ENCODE measurements at regions not wholly inside any gene's neighbourhood (a gene's known extent, or its start where the extent isn't known, plus 50 kb on each side); places are given as distances from the start of the nearest gene placed in this dataset.
A peak's percentile ranks its signal among the peaks of the same experiment; 100 is the strongest.

GRCh38 chr2:173819852-173820251 lies 145.3 kb downstream of the SP3 start:
- DNase-seq (ENCODE audit: low read depth, low spot score) = no peak

- DNase-seq (ENCODE audit: low read depth, low spot score) = no peak
Observed at GRCh38 chr2:173821451-173821850, 143.7 kb downstream of the SP3 start.

- DNase-seq (ENCODE audit: low read depth, low spot score) = no peak
Observed at GRCh38 chr2:173822889-173823542, 142.2 kb downstream of the SP3 start.

GRCh38 chr2:173823543-173823939 lies 141.6 kb downstream of the SP3 start:
- no peak for DNase-seq (ENCODE audit: low read depth, low spot score)

GRCh38 chr2:173828189-173829142 lies 136.7 kb downstream of the SP3 start:
- no peak for DNase-seq (ENCODE audit: low read depth, low spot score)

GRCh38 chr2:173829727-173830126 lies 135.4 kb downstream of the SP3 start:
- no peak for DNase-seq (ENCODE audit: low read depth, low spot score)

GRCh38 chr2:173830170-173830569 lies 135.0 kb downstream of the SP3 start:
- DNase-seq (ENCODE audit: low read depth, low spot score) = no peak

- DNase-seq (ENCODE audit: low read depth, low spot score) = peak; percentile 62
Observed at GRCh38 chr2:173831312-173832229, 133.6 kb downstream of the SP3 start.

- no peak for DNase-seq (ENCODE audit: low read depth, low spot score)
Observed at GRCh38 chr2:173834141-173834540, 131.0 kb downstream of the SP3 start.

GRCh38 chr2:173835726-173836125 lies 129.4 kb downstream of the SP3 start:
- DNase-seq (ENCODE audit: low read depth, low spot score) = no peak

- no peak for DNase-seq (ENCODE audit: low read depth, low spot score)
Observed at GRCh38 chr2:173841110-173841509, 124.1 kb downstream of the SP3 start.

- DNase-seq (ENCODE audit: low read depth, low spot score) = no peak
Observed at GRCh38 chr2:173843526-173843925, 121.6 kb downstream of the SP3 start.

GRCh38 chr2:173851141-173851641 lies 114.0 kb downstream of the SP3 start:
- no peak for DNase-seq (ENCODE audit: low read depth, low spot score)

GRCh38 chr2:173854141-173854540 lies 111.0 kb downstream of the SP3 start:
- DNase-seq (ENCODE audit: low read depth, low spot score) = no peak

- no peak for DNase-seq (ENCODE audit: low read depth, low spot score)
Observed at GRCh38 chr2:173854840-173855239, 110.3 kb downstream of the SP3 start.

GRCh38 chr2:173855661-173856060 lies 109.5 kb downstream of the SP3 start:
- no peak for DNase-seq (ENCODE audit: low read depth, low spot score)
